C4-2B (cell line): ENCODE measurements at regions not wholly inside any gene's neighbourhood (a gene's known extent, or its start where the extent isn't known, plus 50 kb on each side); places are given as distances from the start of the nearest gene placed in this dataset.

Experiments used
- H3K27ac ChIP-seq: fragments of 450-650 bp; 2 replicates; pipeline ENCODE4 v1.5.1; 2017
- CTCF ChIP-seq: fragments of 450-650 bp; conservative IDR thresholded peaks from 2 replicates; pipeline ENCODE4 v1.5.1; 2017; ENCODE audit warnings: mild to moderate bottlenecking
- ZFX ChIP-seq: fragments of 450-650 bp; IDR thresholded peaks from 2 replicates; pipeline ENCODE4 v1.6.1; 2017

- no peak overlapping the region for H3K27ac ChIP-seq
- TF ChIP-seq CTCF = no peak
- no peak for TF ChIP-seq ZFX
These were observed 90.1 kb upstream of the PDE3A start for GRCh38 chr12:20278276-20278675.

- TF ChIP-seq CTCF (no peak), ZFX (no peak)
- no peak overlapping the region for H3K27ac ChIP-seq
These were observed 87.8 kb upstream of the PDE3A start for GRCh38 chr12:20280515-20280914.

GRCh38 chr12:20282401-20282800 is 85.9 kb upstream of the PDE3A start:
- no peak overlapping the region for H3K27ac ChIP-seq
- TF ChIP-seq CTCF (no peak), ZFX (no peak)

GRCh38 chr12:20283482-20283881 is 84.9 kb upstream of the PDE3A start:
- H3K27ac ChIP-seq = no peak overlapping the region
- TF ChIP-seq CTCF = no peak
- TF ChIP-seq ZFX = no peak

GRCh38 chr12:20289520-20289919 is 78.8 kb upstream of the PDE3A start:
- no peak overlapping the region for H3K27ac ChIP-seq
- TF ChIP-seq CTCF (no peak), ZFX (no peak)

- TF ChIP-seq ZFX (no peak), CTCF (no peak)
- H3K27ac ChIP-seq = no peak overlapping the region
These were observed 67.9 kb upstream of the PDE3A start for GRCh38 chr12:20300457-20300856.

GRCh38 chr12:20305470-20305869 is 62.9 kb upstream of the PDE3A start:
- H3K27ac ChIP-seq = no peak overlapping the region
- TF ChIP-seq CTCF = no peak
- TF ChIP-seq ZFX = no peak
